Fibroblast of lung (primary cell): ENCODE measurements at regions not wholly inside any gene's neighbourhood (a gene's known extent, or its start where the extent isn't known, plus 50 kb on each side); places are given as distances from the start of the nearest gene placed in this dataset.

Experiments
- DNase-seq, 2 donors: peaks; one replicate each; pipeline versions ENCODE4 v3.0.0 to v3.0.0-alpha.2; 2010; ENCODE audit warnings: low read depth in 2 of 2
- H2AFZ ChIP-seq: 2 replicates; pipeline ENCODE4 v1.5.1; 2012; ENCODE audit warnings: low read length, control low read depth, inconsistent platforms
- H3K27ac ChIP-seq: 2 replicates; pipeline ENCODE4 v1.5.1; 2011; ENCODE audit warnings: low read length, control low read depth; ENCODE audit not compliant: insufficient read depth
- H3K27me3 ChIP-seq: 2 replicates; pipeline ENCODE4 v1.5.1; 2011; ENCODE audit warnings: mild to moderate bottlenecking, low read length; ENCODE audit not compliant: control insufficient read depth, insufficient read depth
- H3K36me3 ChIP-seq: 2 replicates; pipeline ENCODE4 v1.5.1; 2011; ENCODE audit warnings: low read length; ENCODE audit not compliant: control insufficient read depth, insufficient read depth
- H3K4me1 ChIP-seq: 2 replicates; pipeline ENCODE4 v1.5.1; 2011; ENCODE audit warnings: low read length; ENCODE audit not compliant: control insufficient read depth, insufficient read depth; ENCODE audit errors: extremely low read depth
- H3K4me2 ChIP-seq: 2 replicates; pipeline ENCODE4 v1.5.1; 2011; ENCODE audit warnings: low read length, control low read depth; ENCODE audit not compliant: insufficient read depth; ENCODE audit errors: extremely low read depth
- H3K4me3 ChIP-seq, 4 experiments: fragments of 200-600 bp in 1 of 4; sonication (generic) in 1 of 4; replicated peaks in 1 of 4; 2 replicates each; pipeline ENCODE4 v1.5.1; 2011 to 2016; ENCODE audit warnings: low read length in 4 of 4, low read depth in 3 of 4, mild to moderate bottlenecking in 3 of 4, control low read depth in 2 of 4, inconsistent platforms in 1 of 4, mixed read lengths in 1 of 4; ENCODE audit not compliant: insufficient read depth in 1 of 4; ENCODE audit errors: control extremely low read depth in 1 of 4
- H3K79me2 ChIP-seq: 2 replicates; pipeline ENCODE4 v1.5.1; 2012; ENCODE audit warnings: mild to moderate bottlenecking, low read length, inconsistent platforms; ENCODE audit not compliant: control insufficient read depth, insufficient read depth
- H3K9ac ChIP-seq: 2 replicates; pipeline ENCODE4 v1.5.1; 2011; ENCODE audit warnings: mild to moderate bottlenecking, low read length, control low read depth; ENCODE audit not compliant: insufficient read depth
- H3K9me3 ChIP-seq: 2 replicates; pipeline ENCODE4 v1.5.1; 2012; ENCODE audit warnings: low read depth, low read length; ENCODE audit not compliant: control insufficient read depth, insufficient read depth
- H4K20me1 ChIP-seq: 2 replicates; pipeline ENCODE4 v1.5.1; 2011; ENCODE audit warnings: low read length; ENCODE audit not compliant: control insufficient read depth, insufficient read depth; ENCODE audit errors: extremely low read depth
- EZH2 ChIP-seq: IDR thresholded peaks from 2 replicates; pipeline ENCODE4 v1.5.1; 2012; ENCODE audit warnings: low read length, control low read depth, mild to moderate bottlenecking; ENCODE audit errors: missing control alignments
- TF ChIP-seq, protein P1 (sequence below), 2 donors: IDR thresholded peaks in 1 of 2; conservative IDR thresholded peaks in 1 of 2; 1 replicate in 1 of 2; 2 replicates in 1 of 2; pipeline ENCODE4 v1.5.1; 2011 to 2012; ENCODE audit warnings: low read length in 2 of 2, control low read depth in 1 of 2, inconsistent platforms in 1 of 2, low read depth in 1 of 2, mild to moderate bottlenecking in 1 of 2

DNA sequence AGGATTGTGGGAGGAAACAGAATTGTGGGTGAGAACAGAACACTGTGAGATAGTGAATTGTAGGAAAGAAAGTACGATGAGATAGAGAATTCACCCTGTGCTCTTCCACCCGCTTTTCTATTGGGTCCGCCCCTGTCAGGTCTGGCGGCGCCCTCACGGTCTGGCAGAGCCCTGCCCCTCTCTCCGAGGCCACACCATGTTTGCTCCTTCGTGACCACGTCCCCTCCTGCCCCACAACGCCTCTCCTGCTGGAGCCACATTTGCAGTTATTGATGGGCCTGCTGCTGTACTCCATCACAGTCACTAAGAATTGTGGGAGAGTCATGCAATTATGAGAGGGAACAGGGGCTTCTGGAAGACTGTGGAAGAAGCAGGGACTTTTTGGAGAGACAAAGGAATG lies 473.1 kb downstream of the KLF12 start:
- no peak overlapping the region for H3K4me3 ChIP-seq
- H3K4me2 ChIP-seq = no peak overlapping the region
- H2AFZ ChIP-seq = no peak overlapping the region
- no peak for TF ChIP-seq EZH2
- TF ChIP-seq, protein P1, sequence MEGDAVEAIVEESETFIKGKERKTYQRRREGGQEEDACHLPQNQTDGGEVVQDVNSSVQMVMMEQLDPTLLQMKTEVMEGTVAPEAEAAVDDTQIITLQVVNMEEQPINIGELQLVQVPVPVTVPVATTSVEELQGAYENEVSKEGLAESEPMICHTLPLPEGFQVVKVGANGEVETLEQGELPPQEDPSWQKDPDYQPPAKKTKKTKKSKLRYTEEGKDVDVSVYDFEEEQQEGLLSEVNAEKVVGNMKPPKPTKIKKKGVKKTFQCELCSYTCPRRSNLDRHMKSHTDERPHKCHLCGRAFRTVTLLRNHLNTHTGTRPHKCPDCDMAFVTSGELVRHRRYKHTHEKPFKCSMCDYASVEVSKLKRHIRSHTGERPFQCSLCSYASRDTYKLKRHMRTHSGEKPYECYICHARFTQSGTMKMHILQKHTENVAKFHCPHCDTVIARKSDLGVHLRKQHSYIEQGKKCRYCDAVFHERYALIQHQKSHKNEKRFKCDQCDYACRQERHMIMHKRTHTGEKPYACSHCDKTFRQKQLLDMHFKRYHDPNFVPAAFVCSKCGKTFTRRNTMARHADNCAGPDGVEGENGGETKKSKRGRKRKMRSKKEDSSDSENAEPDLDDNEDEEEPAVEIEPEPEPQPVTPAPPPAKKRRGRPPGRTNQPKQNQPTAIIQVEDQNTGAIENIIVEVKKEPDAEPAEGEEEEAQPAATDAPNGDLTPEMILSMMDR (conservative IDR thresholded peaks at IDR 0.05 in 1 of 2, IDR thresholded peaks at IDR 0.05 in 1 of 2; ENCODE audit: low read depth in 1 of 2, low read length in 2 of 2) = no peak
- DNase-seq = no peak
- H3K79me2 ChIP-seq = no peaks in the 10 kb centered on the region
- no peaks in the 10 kb centered on the region for H4K20me1 ChIP-seq
- no peak overlapping the region for H3K9ac ChIP-seq
- no peak overlapping the region for H3K27ac ChIP-seq
- H3K4me1 ChIP-seq = no peaks in the 10 kb centered on the region
- H3K36me3 ChIP-seq = no peaks in the 10 kb centered on the region
- no peaks in the 10 kb centered on the region for H3K9me3 ChIP-seq
- H3K27me3 ChIP-seq = no peaks in the 10 kb centered on the region

DNA sequence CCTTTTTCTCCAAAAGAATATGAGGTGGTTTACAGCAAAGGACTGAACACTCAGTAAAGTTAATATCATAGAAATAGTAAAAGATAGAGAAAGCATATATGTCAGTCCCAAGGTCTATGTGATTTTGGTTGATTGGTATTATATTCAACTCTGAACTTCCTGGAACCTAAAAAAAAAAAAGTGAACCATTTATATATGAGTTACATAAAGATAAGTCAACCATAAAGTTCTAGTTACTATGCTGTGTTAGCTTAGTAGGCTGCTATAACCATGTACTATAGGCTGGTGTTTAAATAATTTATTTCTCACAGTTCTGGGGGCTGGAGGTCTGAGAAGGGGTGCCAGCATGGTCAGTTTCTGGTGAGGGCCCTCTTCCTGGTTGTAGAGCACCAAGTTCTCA lies 475.6 kb downstream of the KLF12 start:
- H3K27me3 ChIP-seq = no peaks in the 10 kb centered on the region
- no peak overlapping the region for H2AFZ ChIP-seq
- no peak overlapping the region for H3K27ac ChIP-seq
- H4K20me1 ChIP-seq = no peaks in the 10 kb centered on the region
- H3K9ac ChIP-seq = no peak overlapping the region
- H3K9me3 ChIP-seq = no peaks in the 10 kb centered on the region
- no peaks in the 10 kb centered on the region for H3K4me1 ChIP-seq
- H3K4me2 ChIP-seq = no peak overlapping the region
- H3K36me3 ChIP-seq = no peaks in the 10 kb centered on the region
- no peak overlapping the region for H3K4me3 ChIP-seq
- TF ChIP-seq, protein P1 (conservative IDR thresholded peaks at IDR 0.05 in 1 of 2, IDR thresholded peaks at IDR 0.05 in 1 of 2; ENCODE audit: low read depth in 1 of 2, low read length in 2 of 2) = no peak
- no peak for TF ChIP-seq EZH2
- H3K79me2 ChIP-seq = no peaks in the 10 kb centered on the region
- DNase-seq = no peak

DNA sequence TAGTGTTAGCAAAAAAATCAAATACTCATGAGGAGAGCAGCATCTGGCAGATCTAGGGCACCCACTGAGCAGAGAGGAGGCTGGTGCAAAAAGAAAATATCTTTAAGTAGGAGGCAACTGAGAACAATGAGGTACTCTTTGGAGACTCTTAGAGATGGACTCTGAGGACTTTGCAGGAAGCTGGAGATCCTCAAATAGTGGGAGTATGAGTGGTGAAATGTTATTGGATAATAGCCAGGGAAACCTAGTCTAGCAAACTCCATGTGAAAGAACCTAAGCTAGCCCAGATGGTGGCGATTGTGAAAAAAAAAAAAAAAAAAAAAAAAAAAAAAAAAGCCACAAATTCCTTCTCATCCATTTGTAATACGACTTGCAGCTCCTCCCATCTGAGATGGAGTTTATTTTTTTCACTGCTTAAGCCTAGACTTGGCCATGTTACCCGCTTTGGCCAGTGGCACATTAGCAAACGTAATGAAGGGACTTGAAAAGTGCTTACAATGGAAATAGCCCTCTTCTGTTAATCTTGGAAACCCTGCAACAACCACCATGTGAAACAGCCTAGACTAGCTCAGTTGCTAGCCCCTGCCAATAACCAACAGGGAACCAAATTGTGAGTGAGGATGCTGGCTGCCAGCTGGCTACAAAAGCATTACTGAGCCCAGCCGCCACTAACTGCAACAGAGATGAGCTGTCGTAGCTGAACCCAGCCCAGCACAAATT lies 476.2 kb downstream of the KLF12 start:
- Histone ChIP-seq H3K4me3 (no peak overlapping the region), H3K9me3 (no peaks in the 10 kb centered on the region), H4K20me1 (no peaks in the 10 kb centered on the region), H3K79me2 (no peaks in the 10 kb centered on the region), H3K4me2 (no peak overlapping the region), H2AFZ (no peak overlapping the region), H3K4me1 (no peaks in the 10 kb centered on the region), H3K27me3 (no peaks in the 10 kb centered on the region), H3K36me3 (no peaks in the 10 kb centered on the region), H3K9ac (no peak overlapping the region), H3K27ac (no peak overlapping the region)
- DNase-seq = peak; percentile 39 to 54
- TF ChIP-seq, protein P1 (conservative IDR thresholded peaks at IDR 0.05 in 1 of 2, IDR thresholded peaks at IDR 0.05 in 1 of 2; ENCODE audit: low read depth in 1 of 2, low read length in 2 of 2) = no peak
- no peak for TF ChIP-seq EZH2
